NCI-H748 treated with DMSO at 0.1 percent for 48 hours (cell line): ENCODE measurements at regions not wholly inside any gene's neighbourhood (a gene's known extent, or its start where the extent isn't known, plus 50 kb on each side); places are given as distances from the start of the nearest gene placed in this dataset.
"Not testable (repeated sequence)": the region's sequence is repeated elsewhere in the genome, so short reads cannot be mapped to it uniquely, and the experiment has no call there.

ENCODE experiments used
- DNase-seq: peaks from one replicate; lab custom pipeline; 2025; lab: John Stamatoyannopoulos, UW

DNA sequence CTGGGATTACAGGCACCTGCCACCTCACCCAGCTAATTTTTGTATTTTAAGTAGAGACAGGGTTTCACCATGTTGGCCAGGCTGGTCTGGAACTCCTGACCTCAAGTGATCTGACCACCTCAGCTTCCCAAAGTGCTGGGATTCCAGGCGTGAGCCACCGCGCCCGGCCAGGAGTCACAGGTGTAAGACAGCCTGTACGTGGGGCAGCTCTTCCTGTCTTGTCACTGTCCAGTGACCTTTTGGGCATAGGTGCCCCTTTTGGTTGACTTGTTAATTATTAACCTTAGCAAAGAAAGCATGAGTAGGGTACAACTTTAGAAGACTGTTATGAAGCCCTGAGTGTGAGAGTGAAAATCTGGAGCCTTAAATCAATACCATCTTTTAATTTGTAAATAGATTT is 703.7 kb upstream of the SOX11 start:
- not testable (repeated sequence) for DNase-seq

DNA sequence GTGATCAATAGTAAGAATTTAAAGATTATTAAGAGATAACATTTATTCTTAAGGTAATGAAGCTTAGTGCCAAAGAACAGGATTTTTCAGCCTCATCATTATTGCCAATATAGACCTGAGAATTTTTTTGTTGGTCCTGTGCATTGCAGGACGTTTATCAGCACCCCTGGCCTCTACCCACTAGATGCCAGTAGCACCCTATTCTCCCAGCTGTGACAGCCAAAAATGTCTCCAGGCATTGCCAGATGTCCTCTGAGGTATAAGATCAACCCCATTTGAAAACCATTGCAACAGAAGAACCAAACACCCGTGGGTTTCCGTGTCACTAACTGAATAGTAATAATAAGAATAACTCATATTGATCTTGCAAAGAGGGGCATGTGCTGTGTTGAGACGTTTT is 700.0 kb upstream of the SOX11 start:
- no peak for DNase-seq

DNA sequence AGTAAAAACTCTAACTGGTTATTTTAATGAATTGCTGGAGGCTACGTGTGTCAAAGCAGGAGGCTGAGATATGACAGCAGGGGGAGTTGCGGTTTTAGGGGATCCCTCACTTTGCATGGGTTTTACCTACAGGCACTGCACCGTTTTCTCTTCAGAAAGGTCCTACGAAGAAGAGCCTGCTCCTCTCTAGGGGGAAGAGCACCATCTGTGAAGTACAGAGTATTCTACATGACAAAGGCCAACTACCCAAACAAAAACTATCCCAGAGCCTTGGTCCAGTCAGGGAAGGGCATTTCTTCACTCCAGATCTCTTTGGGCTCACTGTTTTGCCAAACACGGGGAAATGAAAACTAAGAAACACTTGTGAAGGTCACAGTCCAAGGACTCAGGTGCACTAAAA is 696.7 kb upstream of the SOX11 start:
- no peak for DNase-seq

DNA sequence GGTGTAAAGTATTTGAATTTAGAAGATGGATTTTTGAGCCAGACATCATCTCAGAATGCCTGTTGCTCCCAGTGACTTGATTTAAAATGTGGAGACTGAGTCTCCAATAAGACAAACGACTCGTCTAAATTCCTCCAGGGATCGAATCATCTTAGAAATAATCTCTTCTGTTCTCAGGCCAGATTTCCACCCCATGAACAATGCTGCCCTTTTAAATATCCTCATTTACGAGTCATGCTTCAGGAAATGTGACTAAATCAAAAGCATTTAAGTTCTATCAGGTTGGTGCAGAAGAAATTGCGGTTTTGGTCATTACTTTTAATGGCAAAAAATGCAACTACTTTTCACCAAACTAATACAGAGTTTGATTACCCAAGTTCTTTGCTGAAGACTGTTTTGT is 684.6 kb upstream of the SOX11 start:
- DNase-seq: no peak

DNA sequence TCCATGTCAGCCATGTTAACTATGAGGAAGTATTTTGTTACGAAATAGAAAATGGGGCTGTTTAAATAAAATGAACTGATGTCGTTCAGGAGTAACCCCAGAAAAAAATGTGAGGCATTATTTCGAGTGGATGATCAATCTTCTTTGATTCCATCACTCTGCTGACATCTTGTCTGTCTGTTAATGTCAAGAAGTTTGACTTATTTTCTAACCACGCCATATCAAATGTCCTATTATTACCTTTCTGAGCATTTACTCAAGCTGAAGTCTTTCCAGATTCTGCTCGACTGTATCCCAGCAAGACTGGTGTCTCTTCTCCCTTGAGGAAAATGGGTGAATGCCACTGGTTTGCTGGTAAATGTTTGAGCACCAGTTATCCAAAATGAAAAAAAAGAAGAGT is 672.9 kb upstream of the SOX11 start:
- DNase-seq: no peak

DNA sequence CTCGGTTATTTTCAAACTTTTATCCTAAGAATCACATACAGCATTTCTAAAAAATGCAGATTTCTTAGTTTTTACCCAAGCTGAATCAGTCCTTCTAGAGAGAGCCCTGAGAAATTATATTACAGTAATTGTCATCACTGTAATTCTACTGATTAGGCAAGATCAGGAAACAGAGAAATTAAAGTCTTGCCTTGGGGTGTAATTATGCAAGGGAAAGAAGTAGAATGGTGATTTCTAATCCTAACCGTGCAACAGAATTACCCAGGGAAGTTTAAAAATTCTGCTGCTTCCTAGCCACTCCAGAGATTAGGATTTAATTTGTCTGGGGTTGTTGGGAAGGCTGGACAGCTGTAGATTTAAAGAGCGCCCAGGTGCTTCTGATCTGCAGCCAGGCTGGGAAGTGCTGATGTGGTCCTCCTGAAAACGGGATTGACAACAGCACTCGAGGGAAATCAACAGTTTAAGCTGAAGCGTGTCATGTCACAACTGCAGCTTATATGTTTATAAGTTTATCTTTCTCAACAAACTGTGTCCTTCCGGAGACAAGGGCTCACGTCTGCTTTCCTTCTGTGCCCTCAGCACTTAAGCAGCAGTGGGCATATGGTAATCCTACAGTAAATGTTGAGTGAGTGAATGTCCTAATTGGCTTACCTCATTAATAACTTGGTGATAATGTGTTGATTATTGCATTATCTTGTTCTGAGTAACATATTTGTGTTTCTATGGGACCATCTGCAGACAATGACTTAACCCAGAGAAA is 671.9 kb upstream of the SOX11 start:
- DNase-seq: peak; percentile 75

DNA sequence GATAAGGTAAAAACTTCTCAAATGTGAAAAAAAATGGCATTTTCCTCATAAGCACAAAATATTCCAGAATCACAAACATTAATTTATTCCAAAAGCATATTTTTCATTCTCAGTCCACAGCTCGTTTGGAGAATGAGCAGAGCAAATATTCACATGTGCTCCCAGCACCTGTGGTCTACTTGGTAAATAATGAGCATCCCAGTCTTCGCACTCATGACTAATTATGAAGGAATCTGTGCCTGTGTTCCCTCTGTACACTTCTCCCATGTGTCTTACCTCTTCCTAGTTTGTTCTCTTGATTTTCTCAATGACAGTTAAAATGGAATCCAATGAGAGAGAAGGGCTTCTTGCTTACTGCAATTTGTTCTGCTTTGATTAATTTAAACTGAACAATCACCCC is 671.0 kb upstream of the SOX11 start:
- DNase-seq: peak; percentile 29

DNA sequence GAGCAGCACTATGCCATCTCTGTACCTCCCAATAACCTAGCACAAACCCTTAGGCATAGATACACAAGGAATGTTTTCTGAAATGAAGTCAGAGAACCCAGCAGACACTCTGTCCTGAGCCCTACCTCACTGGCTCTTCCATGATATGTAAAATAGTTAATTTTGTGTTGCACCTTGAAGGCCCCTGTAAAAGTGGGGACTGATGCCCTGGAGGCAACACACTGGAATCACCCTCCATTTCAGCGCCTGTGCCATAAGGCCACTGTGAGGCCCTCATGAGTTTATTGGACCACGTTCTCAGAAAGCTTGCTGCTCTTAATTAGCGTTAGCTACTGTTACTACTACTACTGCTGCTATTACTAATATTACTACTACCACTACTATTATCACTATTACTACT is 670.1 kb upstream of the SOX11 start:
- DNase-seq: no peak

DNA sequence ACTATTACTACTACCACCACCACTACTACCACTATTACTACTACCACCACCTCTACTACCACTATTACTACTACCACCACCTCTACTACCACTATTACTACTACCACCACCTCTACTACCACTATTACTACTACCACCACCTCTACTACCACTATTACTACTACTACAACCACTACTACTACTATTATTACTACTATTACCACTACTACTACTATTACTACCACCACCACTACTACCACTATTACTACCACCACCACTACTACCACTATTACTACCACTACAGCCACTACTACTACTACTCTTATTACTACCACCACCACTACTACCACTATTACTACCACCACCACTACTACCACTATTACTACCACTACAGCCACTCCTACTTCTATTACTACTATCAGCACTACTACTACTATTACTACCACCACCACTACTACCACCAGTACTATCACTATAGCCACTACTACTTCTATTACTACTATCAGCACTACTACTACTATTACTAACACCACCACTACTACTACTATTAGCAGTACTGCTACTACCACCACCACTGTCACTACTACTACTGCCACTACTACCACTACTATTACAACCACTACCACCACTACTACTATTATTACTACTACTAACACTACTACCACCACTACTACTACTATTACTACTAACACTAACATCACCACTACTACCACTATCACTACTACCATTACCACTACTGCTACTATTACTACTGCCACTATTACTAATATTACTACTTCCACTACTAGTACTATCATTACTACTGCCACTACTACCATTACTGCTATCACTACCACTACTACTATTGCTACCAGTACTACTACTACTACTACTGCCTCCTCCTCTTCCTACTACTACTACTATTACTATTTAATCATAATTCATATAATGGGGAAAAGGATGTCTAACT is 669.2 kb upstream of the SOX11 start:
- DNase-seq: not testable (repeated sequence)

DNA sequence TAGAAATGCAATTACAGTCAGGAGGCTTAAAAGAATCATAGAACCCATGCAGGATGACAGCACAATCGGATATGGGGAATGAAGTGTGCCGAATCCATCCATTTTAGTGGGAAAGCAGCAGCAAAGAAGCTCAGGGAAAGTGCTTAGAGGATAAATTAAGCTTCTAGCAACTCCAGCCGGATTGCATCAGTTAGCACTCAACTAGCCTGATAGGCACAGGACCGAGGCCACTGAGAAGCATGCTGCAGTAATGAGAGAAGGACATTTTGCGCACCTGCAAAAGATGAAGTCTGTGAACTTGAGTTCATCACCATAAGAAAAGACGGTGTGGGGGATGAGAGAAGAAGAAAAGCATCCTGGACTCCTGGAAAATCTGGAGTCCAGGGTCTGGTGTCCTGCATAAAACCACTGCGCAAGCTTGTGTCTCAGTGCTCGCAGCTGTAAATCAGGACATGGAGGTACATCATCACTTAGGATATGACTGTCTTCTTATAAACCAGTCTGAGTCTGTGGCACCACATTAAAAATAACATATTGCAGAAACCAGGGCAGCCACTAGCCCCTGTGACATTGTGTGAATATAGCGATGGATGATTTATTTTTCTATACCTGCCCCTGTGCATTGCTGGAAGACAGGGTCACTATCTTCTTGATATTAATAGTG is 665.5 kb upstream of the SOX11 start:
- no peak for DNase-seq

DNA sequence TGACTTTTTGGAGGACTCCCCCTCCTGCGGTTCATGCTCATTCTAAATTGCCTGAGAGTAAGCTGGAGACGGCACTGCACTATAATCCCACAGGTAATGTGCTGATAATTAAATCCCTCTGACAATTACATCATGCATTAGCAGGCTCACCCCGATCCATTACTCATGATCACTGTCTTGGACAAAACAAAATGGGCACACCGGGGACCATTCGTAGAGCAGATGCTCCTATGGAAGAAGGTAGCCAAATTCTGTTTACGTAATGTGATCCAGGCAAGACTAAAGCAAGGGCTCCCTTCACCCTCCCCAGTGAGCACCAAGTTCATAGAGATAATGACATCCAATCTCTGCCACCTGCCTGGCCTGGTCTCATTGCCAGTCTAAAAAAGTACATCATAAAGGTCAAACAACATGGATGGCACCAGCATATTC is 657.1 kb upstream of the SOX11 start:
- DNase-seq: peak; percentile 62

DNA sequence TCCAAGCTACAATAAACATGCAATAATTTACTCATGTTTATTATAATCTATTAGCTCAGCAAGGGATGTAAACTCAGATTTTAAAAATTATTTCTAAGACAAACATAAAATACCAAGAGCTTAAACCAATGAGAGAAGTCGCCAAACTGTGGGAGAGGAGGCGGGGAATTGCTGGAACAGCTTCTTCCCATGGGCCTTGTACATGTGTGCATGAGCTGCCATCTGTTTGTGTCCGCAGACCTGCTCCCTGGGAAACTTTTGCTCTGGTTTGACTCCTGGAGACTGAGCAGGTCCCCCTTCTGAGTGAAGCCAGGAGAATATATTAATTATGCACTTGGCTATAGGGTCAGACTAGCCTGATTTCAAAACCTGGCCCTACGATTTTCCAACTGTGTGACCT is 655.9 kb upstream of the SOX11 start:
- DNase-seq: no peak

DNA sequence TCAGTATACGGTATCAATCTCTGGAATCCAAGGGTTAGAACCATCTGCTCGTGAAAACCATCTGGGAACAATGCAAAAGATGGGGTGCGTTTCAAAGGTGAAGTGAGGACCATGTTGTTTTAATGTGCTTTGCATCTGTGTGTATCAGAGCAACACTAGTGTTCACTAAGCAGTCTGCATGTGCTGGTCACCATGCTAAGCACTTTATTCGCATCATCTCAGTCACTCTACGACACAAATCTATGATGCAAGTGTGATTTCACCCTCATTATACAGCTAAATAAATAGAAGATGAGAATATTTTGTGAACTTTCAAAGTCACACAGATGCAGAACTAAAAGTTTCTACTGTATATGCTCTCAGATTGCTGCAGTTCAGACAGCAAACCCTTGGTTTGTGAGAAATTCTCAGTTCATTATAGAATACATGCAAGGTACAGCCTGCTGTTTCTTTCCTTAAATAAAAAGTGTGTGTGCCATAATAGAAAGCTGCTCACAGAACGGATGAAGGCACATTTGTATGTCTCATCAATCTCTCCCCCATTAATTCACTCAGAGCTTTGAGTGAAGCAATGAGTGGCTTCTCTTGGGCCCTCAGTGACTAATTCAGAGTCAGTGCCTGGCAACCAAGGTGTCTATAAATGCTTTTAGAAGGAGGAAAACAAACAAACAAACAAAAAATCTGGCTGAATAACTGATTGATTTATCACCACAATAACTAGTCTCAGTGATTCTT is 652.8 kb upstream of the SOX11 start:
- no peak for DNase-seq

DNA sequence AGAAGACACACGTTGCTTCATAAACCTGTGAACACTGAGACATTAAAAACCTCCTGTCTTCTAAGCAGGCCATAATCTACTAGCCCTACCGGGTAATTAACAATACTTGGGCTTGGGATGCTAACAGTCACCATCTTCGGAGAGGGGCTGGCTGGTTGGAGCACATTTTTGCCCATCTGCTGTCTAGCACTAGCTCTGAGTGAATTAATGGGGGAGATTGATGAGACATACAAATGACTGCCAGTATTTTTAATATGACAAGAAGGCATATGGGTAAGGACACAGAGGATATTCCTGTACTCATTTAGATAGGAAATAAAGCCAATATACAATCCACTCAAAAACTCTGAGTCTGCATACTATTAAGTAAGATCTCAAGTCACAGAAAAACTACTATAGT is 651.6 kb upstream of the SOX11 start:
- no peak for DNase-seq

DNA sequence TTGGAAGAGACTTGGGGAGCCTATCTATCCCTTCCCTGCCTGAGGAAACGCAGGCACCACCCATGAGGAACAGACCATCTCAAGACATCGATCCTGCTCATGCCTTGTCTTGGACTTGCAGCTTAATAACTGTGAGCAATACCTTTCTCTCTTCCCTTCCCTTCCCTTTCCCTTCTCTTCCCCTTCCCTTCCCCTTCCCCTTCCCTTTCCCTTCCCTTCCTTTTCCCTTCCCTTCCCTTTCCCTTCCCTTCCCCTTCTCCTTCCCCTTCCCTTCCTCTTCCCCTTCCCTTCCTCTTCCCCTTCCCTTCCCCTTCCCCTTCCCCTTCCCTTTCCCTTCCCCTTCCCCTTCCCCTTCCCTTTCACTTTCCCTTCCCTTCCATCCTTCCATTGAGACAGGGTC is 650.7 kb upstream of the SOX11 start:
- DNase-seq: no peak

DNA sequence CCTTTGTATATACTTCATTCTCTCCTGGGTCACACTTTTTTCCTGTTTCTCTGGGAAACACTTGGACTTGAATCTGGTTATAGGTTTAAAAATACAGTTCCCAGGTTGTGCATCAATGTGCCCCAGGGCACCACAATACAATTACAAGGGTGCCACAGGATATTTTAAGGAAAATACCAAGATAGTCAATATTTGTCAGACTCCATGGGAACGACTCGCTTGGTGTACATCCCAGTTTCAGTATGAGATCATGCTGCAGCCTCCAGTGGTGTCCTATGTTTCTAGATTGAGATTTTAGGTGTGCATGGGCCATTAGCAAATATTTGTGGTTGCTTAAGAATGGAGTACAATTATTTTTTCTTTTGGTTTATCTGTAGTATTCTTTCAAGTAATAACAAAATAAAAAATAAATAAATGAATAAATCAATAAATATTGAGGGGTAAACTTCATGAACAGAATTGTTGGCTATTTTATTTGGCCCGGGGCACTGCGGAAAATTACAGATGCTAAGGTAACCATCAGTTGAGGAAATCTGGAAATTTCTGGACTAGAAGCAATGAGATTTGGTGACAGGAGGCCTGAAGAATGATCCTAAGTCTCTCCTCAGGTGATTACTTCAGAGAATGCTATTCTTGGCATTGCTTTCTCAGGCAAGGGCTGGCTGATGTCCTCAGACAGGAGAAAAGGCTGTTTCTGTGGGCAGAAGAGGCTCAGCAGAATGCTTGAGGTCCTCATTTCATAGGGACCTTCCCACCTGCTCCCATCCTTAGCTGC is 649.3 kb upstream of the SOX11 start:
- DNase-seq: no peak

DNA sequence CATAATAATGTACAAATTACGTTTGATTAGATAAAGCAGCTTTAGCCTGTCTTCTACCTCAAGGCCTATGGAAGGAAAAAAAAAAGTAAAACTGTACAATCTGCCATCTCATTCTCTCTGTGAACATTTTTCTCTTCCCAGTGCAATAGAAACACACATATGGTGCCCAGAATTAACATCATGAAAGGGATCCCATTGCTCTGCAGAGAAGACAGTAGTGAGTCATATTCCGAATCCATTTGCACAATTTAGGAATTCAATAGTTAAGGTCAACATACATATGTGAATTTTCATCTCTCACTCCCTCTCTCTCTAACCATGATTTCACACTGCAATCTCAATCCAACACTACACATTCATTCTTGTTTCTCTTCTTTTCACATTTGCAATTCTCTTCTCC is 640.9 kb upstream of the SOX11 start:
- no peak for DNase-seq

DNA sequence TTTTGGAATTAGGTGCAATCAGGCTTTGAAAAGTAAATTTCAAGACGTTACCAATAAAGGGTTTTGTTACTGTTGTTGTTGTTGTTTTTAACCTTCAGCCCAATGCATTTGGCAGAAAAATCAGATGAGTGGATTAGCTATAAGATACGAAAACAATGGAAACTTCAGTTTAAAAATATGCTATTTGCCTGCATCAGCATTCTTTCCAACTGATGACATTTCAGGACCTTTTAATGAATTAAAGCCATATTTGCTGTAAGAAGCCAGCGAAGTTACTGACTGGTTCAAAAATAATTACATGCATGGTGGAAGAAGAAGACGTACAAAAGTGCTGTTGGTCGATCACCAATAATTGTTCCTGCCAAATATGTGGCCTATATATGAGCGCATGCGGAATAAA is 639.3 kb upstream of the SOX11 start:
- no peak for DNase-seq

DNA sequence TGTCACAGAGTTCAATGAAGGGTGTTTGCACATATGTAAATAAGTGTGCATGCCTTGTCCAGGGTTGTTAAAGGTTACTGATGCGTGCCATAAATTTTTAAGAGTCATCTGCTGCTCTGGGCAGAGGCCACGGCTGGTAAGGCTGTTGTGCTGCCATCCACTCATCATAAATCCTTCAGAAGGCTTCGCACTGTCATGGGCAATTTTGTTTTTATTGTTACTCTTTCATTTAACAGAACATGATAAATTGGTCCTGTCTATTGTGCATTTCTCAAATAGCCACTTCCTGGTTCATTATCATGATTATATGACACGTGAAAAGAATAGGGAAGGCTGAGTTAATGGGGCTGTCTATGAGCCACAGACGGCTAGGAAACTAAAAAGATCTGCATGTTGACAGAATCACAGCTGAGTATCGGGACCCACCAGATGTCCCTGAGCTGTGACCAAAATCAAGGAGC is 634.3 kb upstream of the SOX11 start:
- peak; percentile 97 for DNase-seq

DNA sequence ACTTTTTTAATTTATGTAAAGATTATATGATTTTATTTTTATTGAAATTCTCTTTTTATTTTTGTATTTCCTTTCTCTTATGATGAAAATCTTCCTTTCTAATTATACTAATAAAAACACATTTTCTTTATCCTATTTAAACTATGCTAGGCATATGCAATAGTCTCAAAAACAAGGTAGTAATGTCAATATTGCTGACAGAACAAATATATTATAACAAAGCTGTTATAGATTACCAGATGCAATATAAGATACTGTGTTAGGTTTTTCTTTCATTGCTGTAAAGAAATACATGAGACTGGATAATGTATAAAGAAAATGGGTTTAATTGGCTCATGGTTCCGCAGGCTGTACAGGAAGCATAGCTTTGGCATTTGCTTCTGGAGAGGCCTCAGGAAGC is 631.2 kb upstream of the SOX11 start:
- no peak for DNase-seq

DNA sequence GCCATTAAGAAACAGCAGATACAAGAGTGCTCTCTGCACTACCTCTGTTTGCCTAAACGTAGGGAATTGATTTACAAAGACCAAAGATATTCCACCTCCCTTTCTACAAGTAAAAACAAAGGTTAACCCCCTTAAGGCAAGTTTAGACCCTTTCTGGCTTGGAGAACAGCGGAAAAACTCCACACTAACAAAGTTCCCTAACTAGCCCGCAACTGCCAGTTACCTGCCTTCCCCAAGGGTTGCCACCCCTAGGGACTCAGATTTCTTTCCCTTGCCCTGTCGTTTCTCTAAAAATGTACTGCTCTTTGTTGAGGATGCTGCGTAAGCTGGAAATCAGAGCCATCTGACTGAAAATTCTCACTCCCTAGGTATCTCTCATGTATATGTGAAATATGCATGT is 627.5 kb upstream of the SOX11 start:
- no peak for DNase-seq
